ENCODE measurements at regions not wholly inside any gene's neighbourhood (a gene's known extent, or its start where the extent isn't known, plus 50 kb on each side); places are given as distances from the start of the nearest gene placed in this dataset.

- no peak for TF ChIP-seq POLR2A (IDR thresholded peaks at IDR 0.05)
- no peak for TF ChIP-seq EP300 (IDR thresholded peaks at IDR 0.05; ENCODE audit: low read depth)
- no peak for TF ChIP-seq CTCF (IDR thresholded peaks at IDR 0.05)
- no peak for TF ChIP-seq POLR2AphosphoS5 (IDR thresholded peaks at IDR 0.05)
- Histone ChIP-seq H3K4me1 (no peaks in the 10 kb centered on the region), H3K4me3 (no peak overlapping the region), H3K9me3 (no peaks in the 10 kb centered on the region), H3K27ac (no peak overlapping the region), H3K27me3 (no peaks in the 10 kb centered on the region), H3K36me3 (no peaks in the 10 kb centered on the region)
- intact Hi-C loops (cut with DNase I; ENCODE audit: low total_unique reads) = no loop called here
- 45 to 50% methylated on average over 1 to 10 of the region's 10 CpGs for WGBS, 2 donors (ENCODE audit: low coverage in 1 of 2)
- in situ Hi-C loops (cut with MboI; ENCODE audit: low pct_ligation_motif_present in 1 of 4, low pct_unique_long_range_greater_than_20kb in 1 of 4, low sequenced_read_pairs in 3 of 4) = loop anchor here in 2 of 4 donors (25.0 kb wide), 2 partner anchors 88 to 113 kb away; no protein-coding TSS in a partner anchor
- no peak for DNase-seq
These were observed 51.9 kb upstream of the TSPAN11 start for GRCh38 chr12:30874455-30875321.

- Histone ChIP-seq H3K4me3 (no peak overlapping the region), H3K4me1 (no peaks in the 10 kb centered on the region), H3K9me3 (peaks cover 0 to 8% of the 10 kb centered on the region in 2 donors), H3K27me3 (no peaks in the 10 kb centered on the region), H3K36me3 (no peaks in the 10 kb centered on the region), H3K27ac (no peak overlapping the region)
- no peak for DNase-seq
- in situ Hi-C loops (cut with MboI; ENCODE audit: low pct_ligation_motif_present in 1 of 4, low pct_unique_long_range_greater_than_20kb in 1 of 4, low sequenced_read_pairs in 3 of 4) (loop anchor here in 2 of 4 donors (25.0 kb wide), 2 partner anchors 92 to 117 kb away; no protein-coding TSS in a partner anchor), intact Hi-C loops (cut with DNase I; ENCODE audit: low total_unique reads) (no loop called here)
- WGBS, 2 donors (ENCODE audit: low coverage in 1 of 2) = 49 to 85% methylated on average over 2 to 7 of the region's 7 CpGs
- TF ChIP-seq EP300 (IDR thresholded peaks at IDR 0.05; ENCODE audit: low read depth) (no peak), POLR2AphosphoS5 (IDR thresholded peaks at IDR 0.05) (no peak), CTCF (IDR thresholded peaks at IDR 0.05) (no peak), POLR2A (IDR thresholded peaks at IDR 0.05) (no peak)
These were observed 55.9 kb upstream of the TSPAN11 start for GRCh38 chr12:30870491-30871265.

GRCh38 chr12:30867415-30867814 is 59.1 kb upstream of the TSPAN11 start:
- TF ChIP-seq POLR2AphosphoS5 (IDR thresholded peaks at IDR 0.05) = no peak
- TF ChIP-seq CTCF (IDR thresholded peaks at IDR 0.05) = no peak
- TF ChIP-seq EP300 (IDR thresholded peaks at IDR 0.05; ENCODE audit: low read depth) = no peak
- TF ChIP-seq POLR2A (IDR thresholded peaks at IDR 0.05) = no peak
- Histone ChIP-seq H3K27ac (no peak overlapping the region), H3K4me1 (no peaks in the 10 kb centered on the region), H3K27me3 (no peaks in the 10 kb centered on the region), H3K36me3 (no peaks in the 10 kb centered on the region), H3K9me3 (peaks cover 0 to 8% of the 10 kb centered on the region in 2 donors), H3K4me3 (no peak overlapping the region)
- in situ Hi-C loops (cut with MboI; ENCODE audit: low pct_ligation_motif_present in 1 of 4, low pct_unique_long_range_greater_than_20kb in 1 of 4, low sequenced_read_pairs in 3 of 4) = loop anchor here in 2 of 4 donors (25.0 kb wide), 2 partner anchors 95 to 120 kb away; no protein-coding TSS in a partner anchor
- intact Hi-C loops (cut with DNase I; ENCODE audit: low total_unique reads) = no loop called here
- DNase-seq = no peak

GRCh38 chr12:30866256-30866655 is 60.3 kb upstream of the TSPAN11 start:
- intact Hi-C loops (cut with DNase I; ENCODE audit: low total_unique reads) = no loop called here
- in situ Hi-C loops (cut with MboI; ENCODE audit: low pct_ligation_motif_present in 1 of 4, low pct_unique_long_range_greater_than_20kb in 1 of 4, low sequenced_read_pairs in 3 of 4) = loop anchor here in 2 of 4 donors (25.0 kb wide), 2 partner anchors 96 to 121 kb away; no protein-coding TSS in a partner anchor
- Histone ChIP-seq H3K4me3 (no peak overlapping the region), H3K9me3 (peaks cover 0 to 8% of the 10 kb centered on the region in 2 donors), H3K4me1 (no peaks in the 10 kb centered on the region), H3K27ac (no peak overlapping the region), H3K27me3 (no peaks in the 10 kb centered on the region), H3K36me3 (no peaks in the 10 kb centered on the region)
- 75 to 89% methylated on average over 1 of the region's 1 CpG for WGBS, 2 donors (ENCODE audit: low coverage in 1 of 2)
- DNase-seq = no peak
- TF ChIP-seq CTCF (IDR thresholded peaks at IDR 0.05) (no peak), POLR2AphosphoS5 (IDR thresholded peaks at IDR 0.05) (no peak), EP300 (IDR thresholded peaks at IDR 0.05; ENCODE audit: low read depth) (no peak), POLR2A (IDR thresholded peaks at IDR 0.05) (no peak)
